ENCODE measurements at regions not wholly inside any gene's neighbourhood (a gene's known extent, or its start where the extent isn't known, plus 50 kb on each side); places are given as distances from the start of the nearest gene placed in this dataset.
"Not testable (repeated sequence)": the region's sequence is repeated elsewhere in the genome, so short reads cannot be mapped to it uniquely, and the experiment has no call there.

GRCh38 chr6:79377047-79377446 is 142.6 kb upstream of the HMGN3 start:
- H3K27ac ChIP-seq: no peak overlapping the region
- no peak for TF ChIP-seq CTCF (conservative IDR thresholded peaks at IDR 0.05)

DNA sequence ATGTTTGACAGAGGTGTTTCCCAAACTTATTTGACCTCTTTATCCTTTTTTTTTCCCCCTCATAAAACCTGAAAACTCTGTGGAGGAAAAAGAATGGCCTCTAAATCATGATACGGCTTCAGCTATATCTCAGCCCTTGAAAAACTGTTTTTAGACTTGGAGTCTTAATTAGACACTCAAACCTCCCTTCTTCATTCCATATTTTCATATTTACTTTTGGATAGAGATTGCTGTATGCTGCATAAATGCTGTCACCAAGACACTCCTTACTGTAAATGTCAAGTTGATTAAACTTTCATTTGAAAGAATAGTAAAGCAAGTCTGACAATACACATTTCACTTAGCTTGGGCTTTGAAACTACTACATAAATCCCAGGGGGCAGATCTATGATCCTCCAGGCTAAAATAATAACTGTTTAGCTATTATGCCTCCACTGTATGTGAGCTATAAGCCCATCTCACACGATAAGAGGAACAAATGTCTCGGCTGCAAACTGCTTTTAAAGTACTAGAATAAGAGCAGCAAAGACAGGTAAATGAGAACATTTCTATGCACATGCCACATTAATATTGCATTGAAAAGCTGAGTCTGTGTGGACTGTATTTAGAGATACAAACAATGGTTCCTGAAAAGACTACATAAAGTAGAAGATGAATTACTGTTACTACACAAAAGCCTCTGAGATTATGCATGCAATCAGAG is 141.3 kb upstream of the HMGN3 start:
- H3K27ac ChIP-seq: no peak overlapping the region
- no peak for TF ChIP-seq CTCF (conservative IDR thresholded peaks at IDR 0.05)

DNA sequence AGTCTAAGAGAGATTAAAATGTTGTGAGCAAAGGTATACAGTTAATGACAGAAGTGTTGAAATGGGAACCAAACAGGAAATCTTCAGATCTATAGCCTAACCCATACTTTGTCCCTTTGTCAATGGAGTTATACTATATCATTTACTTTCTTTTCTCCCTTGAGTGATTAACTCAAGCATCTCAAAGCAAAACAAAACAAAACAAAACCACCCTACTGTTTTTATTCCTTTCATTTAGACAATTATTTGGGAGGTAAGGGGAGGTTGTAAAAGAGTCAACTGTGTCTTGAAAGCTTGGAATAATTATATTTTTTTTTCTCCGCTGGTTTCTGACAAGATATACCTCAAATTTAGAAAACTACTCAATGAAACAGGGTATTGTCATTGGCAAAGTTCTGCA is 139.8 kb upstream of the HMGN3 start:
- no peak overlapping the region for H3K27ac ChIP-seq
- TF ChIP-seq CTCF (conservative IDR thresholded peaks at IDR 0.05): no peak

DNA sequence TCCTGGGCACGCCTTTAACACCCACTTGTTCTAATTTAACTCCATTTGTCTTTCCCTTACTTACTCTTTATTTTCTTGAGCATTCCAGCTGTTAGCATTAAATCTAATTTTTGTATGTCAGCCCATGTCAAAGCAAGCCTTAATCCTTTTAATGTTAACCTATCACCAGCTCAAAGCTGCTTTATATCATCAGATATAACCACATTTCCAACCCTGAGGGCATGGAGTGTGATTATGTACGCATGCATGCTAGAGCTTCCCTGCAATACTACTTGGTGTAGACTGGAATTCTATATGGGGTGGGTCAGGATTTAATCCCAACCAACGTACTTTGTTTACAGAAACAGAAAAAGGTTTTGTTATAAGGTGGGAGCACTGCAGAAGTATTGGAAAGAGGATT is 139.4 kb upstream of the HMGN3 start:
- TF ChIP-seq CTCF (conservative IDR thresholded peaks at IDR 0.05): no peak
- H3K27ac ChIP-seq: no peak overlapping the region

GRCh38 chr6:79373246-79373645 is 138.8 kb upstream of the HMGN3 start:
- no peak for TF ChIP-seq CTCF (conservative IDR thresholded peaks at IDR 0.05)

GRCh38 chr6:79372757-79373156 is 138.3 kb upstream of the HMGN3 start:
- no peak for TF ChIP-seq CTCF (conservative IDR thresholded peaks at IDR 0.05)
- H3K27ac ChIP-seq: no peak overlapping the region

More at GRCh38 chr6:79373246-79373645, 138.8 kb upstream of the HMGN3 start:
- H3K27ac ChIP-seq: no peak overlapping the region

GRCh38 chr6:79369026-79369425 is 134.5 kb upstream of the HMGN3 start:
- no peak overlapping the region for H3K27ac ChIP-seq
- TF ChIP-seq CTCF (conservative IDR thresholded peaks at IDR 0.05): no peak

GRCh38 chr6:79363441-79363840 is 129.0 kb upstream of the HMGN3 start:
- H3K27ac ChIP-seq: not testable (repeated sequence)

- not testable (repeated sequence) for H3K27ac ChIP-seq
Observed at GRCh38 chr6:79361074-79361473, 126.6 kb upstream of the HMGN3 start.

All from VCaP (cell line).